Peyer's patch (tissue), 4 donors: ENCODE measurements at regions not wholly inside any gene's neighbourhood (a gene's known extent, or its start where the extent isn't known, plus 50 kb on each side); places are given as distances from the start of the nearest gene placed in this dataset.
"Not testable (repeated sequence)": the region's sequence is repeated elsewhere in the genome, so short reads cannot be mapped to it uniquely, and the experiment has no call there.

Experiments
- DNase-seq, 3 donors: peaks; one replicate each; pipeline ENCODE4 v3.0.0-alpha.2; 2017 to 2019
- H3K27ac ChIP-seq, 4 donors: fragments of 200-600 bp; sonication (generic); one replicate each; pipeline ENCODE4 v1.5.1; 2016 to 2019
- H3K27me3 ChIP-seq, 2 donors: fragments of 200-600 bp; sonication (generic); one replicate each; pipeline ENCODE4 v1.5.1; 2019
- H3K36me3 ChIP-seq, 3 donors: fragments of 200-600 bp; sonication (generic); one replicate each; pipeline ENCODE4 v1.5.1; 2016 to 2019
- H3K4me1 ChIP-seq, 4 donors: fragments of 200-600 bp; sonication (generic); one replicate each; pipeline ENCODE4 v1.5.1; 2016 to 2019
- H3K4me3 ChIP-seq, 4 donors: fragments of 200-600 bp; sonication (generic); 1 replicate in 3 of 4; 2 replicates in 1 of 4; pipeline ENCODE4 v1.5.1; 2016 to 2019; ENCODE audit warnings: mild to moderate bottlenecking in 1 of 4
- H3K9me3 ChIP-seq, 4 donors: fragments of 200-600 bp; sonication (generic); one replicate each; pipeline ENCODE4 v1.5.1; 2016 to 2019; ENCODE audit warnings: mild to moderate bottlenecking in 1 of 4
- CTCF ChIP-seq, 6 experiments: fragments of 450-650 bp in 4 of 6; fragments of 200-600 bp in 2 of 6; sonication (generic) in 1 of 6; IDR thresholded peaks; one replicate each; pipeline ENCODE4 v1.5.1; 2017 to 2019; ENCODE audit warnings: antibody characterized with exemption in 6 of 6, mild to moderate bottlenecking in 3 of 6, moderate library complexity in 1 of 6
- POLR2A ChIP-seq, 2 donors: fragments of 450-650 bp; IDR thresholded peaks; one replicate each; pipeline ENCODE4 v1.5.1; 2017; ENCODE audit warnings: antibody characterized with exemption in 2 of 2, mild to moderate bottlenecking in 2 of 2, moderate library complexity in 2 of 2

GRCh38 chr18:42549596-42549995 lies 565.9 kb downstream of the RIT2 start:
- H3K27me3 ChIP-seq: no peaks in the 10 kb centered on the region
- H3K4me3 ChIP-seq: no peak overlapping the region
- no peaks in the 10 kb centered on the region for H3K9me3 ChIP-seq
- no peaks in the 10 kb centered on the region for H3K36me3 ChIP-seq
- H3K4me1 ChIP-seq: no peaks in the 10 kb centered on the region
- no peak for DNase-seq
- no peak for TF ChIP-seq CTCF (IDR thresholded peaks at IDR 0.05)
- no peak for TF ChIP-seq POLR2A (IDR thresholded peaks at IDR 0.05)
- H3K27ac ChIP-seq: no peak overlapping the region

GRCh38 chr18:42552559-42552958 lies 562.9 kb downstream of the RIT2 start:
- not testable (repeated sequence) for H3K4me3 ChIP-seq, H3K27me3 ChIP-seq, H3K27ac ChIP-seq, H3K36me3 ChIP-seq, H3K4me1 ChIP-seq, DNase-seq, H3K9me3 ChIP-seq

- no peaks in the 10 kb centered on the region for H3K36me3 ChIP-seq
- no peak overlapping the region for H3K4me3 ChIP-seq
- TF ChIP-seq POLR2A (IDR thresholded peaks at IDR 0.05): no peak
- no peaks in the 10 kb centered on the region for H3K9me3 ChIP-seq
- no peak for DNase-seq
- H3K27me3 ChIP-seq: no peaks in the 10 kb centered on the region
- no peak overlapping the region for H3K27ac ChIP-seq
- no peaks in the 10 kb centered on the region for H3K4me1 ChIP-seq
Measured at GRCh38 chr18:42559069-42559690, 556.3 kb downstream of the RIT2 start.

- Histone ChIP-seq H3K9me3 (no peaks in the 10 kb centered on the region), H3K36me3 (no peaks in the 10 kb centered on the region), H3K4me1 (no peaks in the 10 kb centered on the region), H3K27me3 (no peaks in the 10 kb centered on the region), H3K4me3 (no peak overlapping the region), H3K27ac (no peak overlapping the region)
- DNase-seq: no peak
- TF ChIP-seq CTCF (IDR thresholded peaks at IDR 0.05) (no peak), POLR2A (IDR thresholded peaks at IDR 0.05) (no peak)
Measured at GRCh38 chr18:42561521-42561920, 554.0 kb downstream of the RIT2 start.

GRCh38 chr18:42563995-42564394 lies 551.5 kb downstream of the RIT2 start:
- no peak overlapping the region for H3K4me3 ChIP-seq
- H3K27ac ChIP-seq: no peak overlapping the region
- H3K27me3 ChIP-seq: no peaks in the 10 kb centered on the region
- DNase-seq: no peak
- no peaks in the 10 kb centered on the region for H3K4me1 ChIP-seq
- no peaks in the 10 kb centered on the region for H3K9me3 ChIP-seq
- no peaks in the 10 kb centered on the region for H3K36me3 ChIP-seq
- TF ChIP-seq POLR2A (IDR thresholded peaks at IDR 0.05): no peak
- no peak for TF ChIP-seq CTCF (IDR thresholded peaks at IDR 0.05)

GRCh38 chr18:42564761-42565160 lies 550.7 kb downstream of the RIT2 start:
- Histone ChIP-seq H3K4me3 (no peak overlapping the region), H3K27me3 (no peaks in the 10 kb centered on the region), H3K36me3 (no peaks in the 10 kb centered on the region), H3K4me1 (no peaks in the 10 kb centered on the region), H3K9me3 (no peaks in the 10 kb centered on the region), H3K27ac (no peak overlapping the region)
- no peak for DNase-seq
- TF ChIP-seq CTCF (IDR thresholded peaks at IDR 0.05): no peak
- no peak for TF ChIP-seq POLR2A (IDR thresholded peaks at IDR 0.05)

GRCh38 chr18:42568773-42569172 lies 546.7 kb downstream of the RIT2 start:
- Histone ChIP-seq H3K36me3 (no peaks in the 10 kb centered on the region), H3K4me1 (no peaks in the 10 kb centered on the region), H3K27ac (no peak overlapping the region), H3K9me3 (no peaks in the 10 kb centered on the region), H3K27me3 (no peaks in the 10 kb centered on the region), H3K4me3 (no peak overlapping the region)
- DNase-seq: no peak
- TF ChIP-seq CTCF (IDR thresholded peaks at IDR 0.05) (no peak), POLR2A (IDR thresholded peaks at IDR 0.05) (no peak)
